Left ventricle myocardium superior (tissue), 1 donor: ENCODE measurements at regions not wholly inside any gene's neighbourhood (a gene's known extent, or its start where the extent isn't known, plus 50 kb on each side); places are given as distances from the start of the nearest gene placed in this dataset.

Experiments used
- ATAC-seq: fragments of 200-7000 bp; cut with Tn5 transposase; one replicate; pipeline ENCODE4 v1.9.1; 2020; ENCODE audit warnings: mild to moderate bottlenecking, moderate library complexity
- DNase-seq: peaks from one replicate; pipeline ENCODE4 v3.0.0-alpha.2; 2020
- intact Hi-C: fragments of 100-400 bp; cut with micrococcal nuclease; formaldehyde crosslinking; loops from one replicate; pipeline ENCODE4 v1.11.0; 2022
- donor health status: DM: no; HTN: yes; CAD: no; lungs with severe emphysema.

- no peak for DNase-seq
- no peak for ATAC-seq
- intact Hi-C loops: no loop called here
Measured at GRCh38 chr10:131440405-131441360, 129.2 kb upstream of the TCERG1L start.

- intact Hi-C loops: no loop called here
- no peak for ATAC-seq
- DNase-seq: no peak
Measured at GRCh38 chr10:131442271-131442670, 130.8 kb upstream of the TCERG1L start.

DNA sequence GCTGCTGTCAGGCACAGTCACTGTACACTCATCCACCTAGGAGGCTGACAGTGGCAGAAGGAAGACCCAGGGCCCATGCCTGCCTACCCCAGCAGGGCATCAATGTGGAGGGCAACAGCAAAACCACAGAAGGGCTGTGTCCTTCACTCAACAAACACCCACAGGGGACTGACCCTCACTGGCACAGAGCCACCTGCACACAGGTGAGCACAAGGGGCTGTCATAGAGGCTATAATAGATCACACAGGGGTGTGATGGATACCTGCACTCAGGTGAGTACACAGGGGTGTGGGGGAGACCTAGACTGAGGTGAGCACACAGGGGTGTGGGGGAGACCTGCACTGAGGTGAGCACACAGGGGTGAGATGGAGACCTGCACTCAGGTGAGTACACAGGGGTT, 132.8 kb upstream of the TCERG1L start:
- intact Hi-C loops: no loop called here
- no peak for DNase-seq
- ATAC-seq: no peak

DNA sequence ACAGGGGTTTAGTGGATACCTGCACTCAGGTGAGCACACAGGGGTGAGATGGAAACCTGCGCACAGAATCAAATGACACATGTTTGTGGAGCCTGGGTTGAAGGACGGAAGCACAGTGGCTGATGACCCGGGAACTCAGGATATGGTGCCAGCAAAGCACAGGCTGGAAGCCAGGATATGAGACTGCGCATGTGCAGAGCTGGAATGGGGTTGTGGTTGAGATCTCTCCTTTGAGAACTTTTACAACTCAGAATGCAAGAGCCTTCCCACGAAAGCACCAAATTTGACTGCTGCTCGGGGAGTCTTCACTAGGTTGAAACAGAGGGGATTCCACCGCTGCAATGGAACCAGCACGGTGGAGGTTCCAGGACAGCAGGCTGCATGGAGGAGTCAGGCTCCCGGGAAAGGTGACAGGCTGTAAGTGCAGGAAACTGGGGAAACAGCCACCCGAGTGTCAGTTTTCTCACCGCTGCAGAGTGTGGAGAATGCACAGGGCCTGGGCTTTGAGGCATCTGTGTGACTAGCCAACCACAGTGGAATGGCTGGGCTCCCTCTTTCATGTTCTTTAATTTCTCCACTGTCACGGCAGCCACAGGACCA, 133.4 kb upstream of the TCERG1L start:
- DNase-seq (no peak), ATAC-seq (no peak)
- intact Hi-C loops: no loop called here

DNA sequence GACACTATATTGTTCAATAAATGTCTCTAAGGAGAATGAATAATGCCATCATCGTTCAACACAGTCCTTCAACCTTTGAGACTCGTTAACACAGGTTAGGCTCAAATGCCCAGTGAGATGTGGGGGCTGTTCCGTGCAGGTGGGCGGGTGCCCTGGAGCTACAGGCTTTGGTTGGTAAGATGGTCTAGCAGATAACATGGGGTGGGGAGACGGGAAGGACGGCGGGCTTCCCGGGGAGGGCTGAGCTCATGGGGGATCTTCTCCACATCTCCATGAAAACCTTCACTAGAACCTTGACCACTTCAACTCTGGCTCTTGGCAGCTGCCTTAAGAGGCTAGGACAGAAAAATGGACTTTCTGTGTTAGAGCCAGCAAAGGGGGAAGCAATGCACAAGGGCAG, 134.1 kb upstream of the TCERG1L start:
- intact Hi-C loops: no loop called here
- DNase-seq (no peak), ATAC-seq (no peak)

- ATAC-seq (no peak), DNase-seq (no peak)
- intact Hi-C loops: no loop called here
Measured at GRCh38 chr10:131446171-131446570, 134.7 kb upstream of the TCERG1L start.

GRCh38 chr10:131448171-131448570, 136.7 kb upstream of the TCERG1L start:
- intact Hi-C loops: no loop called here
- ATAC-seq (no peak), DNase-seq (no peak)

- DNase-seq (no peak), ATAC-seq (no peak)
- intact Hi-C loops: no loop called here
Measured at GRCh38 chr10:131448883-131449282, 137.4 kb upstream of the TCERG1L start.

GRCh38 chr10:131450216-131450765, 138.8 kb upstream of the TCERG1L start:
- ATAC-seq (no peak), DNase-seq (no peak)
- intact Hi-C loops: no loop called here

DNA sequence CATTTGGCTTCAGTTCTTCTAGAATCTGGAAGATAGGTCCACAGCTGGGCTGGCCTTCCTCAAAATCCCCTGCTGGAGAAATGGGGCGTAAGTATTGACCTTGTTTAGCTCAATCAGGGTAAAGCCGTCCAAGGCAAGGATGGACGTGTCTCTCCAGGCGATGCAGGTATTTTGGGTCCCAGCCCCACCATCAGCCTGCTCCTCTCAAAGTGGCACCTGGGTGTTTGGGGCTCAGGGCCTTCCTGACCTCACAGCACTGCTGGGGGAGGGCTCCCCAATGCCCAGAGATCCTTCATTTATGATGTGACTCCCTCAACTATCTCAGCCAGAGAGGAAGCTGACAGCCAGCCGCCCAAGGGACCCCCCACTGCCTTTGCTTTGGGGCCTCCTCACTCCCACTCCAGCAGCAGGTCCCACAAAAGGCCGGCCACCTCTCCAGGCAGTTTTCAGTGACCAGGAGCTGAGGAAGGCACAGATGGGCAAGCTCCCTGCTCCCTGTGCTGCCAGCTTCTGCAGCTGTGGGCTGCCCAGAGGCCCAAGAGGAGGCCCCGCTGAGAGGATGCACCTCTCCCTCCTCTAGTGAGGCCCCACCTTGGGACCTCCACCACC, 140.0 kb upstream of the TCERG1L start:
- ATAC-seq: no peak
- DNase-seq: no peak
- intact Hi-C loops: no loop called here

DNA sequence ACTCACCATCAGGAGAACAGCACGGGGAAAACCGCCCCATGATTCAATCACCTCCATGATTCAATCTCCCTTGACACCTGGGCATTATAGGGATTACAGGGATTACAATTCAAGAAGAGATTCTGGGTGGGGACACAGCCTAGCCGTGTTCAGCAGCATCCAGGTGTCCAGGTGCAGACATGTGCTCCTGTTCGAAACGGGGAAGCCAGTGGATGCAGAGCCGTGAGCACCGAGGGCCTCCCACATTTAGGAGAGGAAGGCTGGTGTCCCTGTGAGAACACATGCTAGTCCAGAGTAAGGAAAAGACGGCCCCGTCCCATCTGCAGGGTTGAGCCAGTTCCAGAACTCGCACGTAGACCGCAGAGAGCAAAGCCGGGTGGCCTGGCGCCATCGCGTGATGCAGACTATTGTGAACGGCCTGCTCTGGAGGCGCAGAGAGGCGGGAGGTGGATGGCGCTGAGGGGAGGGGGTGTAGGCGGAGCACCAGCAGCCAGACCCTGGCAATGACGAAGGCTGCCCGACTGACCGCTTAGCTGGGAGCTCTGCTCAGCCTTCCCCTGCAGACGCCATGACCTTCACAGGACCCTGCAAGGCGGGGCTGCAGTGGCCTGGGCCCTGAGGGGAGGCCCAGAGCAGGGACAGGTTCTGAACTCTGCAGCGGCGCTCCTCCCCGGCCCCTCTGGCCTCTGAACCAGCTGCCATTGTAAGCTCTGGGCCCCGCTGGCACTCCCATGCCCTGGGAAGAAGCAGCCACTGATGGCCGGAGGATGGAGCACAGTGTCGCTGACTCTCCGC, 141.6 kb upstream of the TCERG1L start:
- ATAC-seq (peak; percentile 79), DNase-seq (peak; percentile 63)
- intact Hi-C loops: no loop called here

- DNase-seq (peak; percentile 71), ATAC-seq (peak; percentile 82)
- intact Hi-C loops: no loop called here
Measured at GRCh38 chr10:131453721-131454634, 142.5 kb upstream of the TCERG1L start.

- DNase-seq (no peak), ATAC-seq (no peak)
- intact Hi-C loops: no loop called here
Measured at GRCh38 chr10:131456411-131456810, 144.9 kb upstream of the TCERG1L start.

DNA sequence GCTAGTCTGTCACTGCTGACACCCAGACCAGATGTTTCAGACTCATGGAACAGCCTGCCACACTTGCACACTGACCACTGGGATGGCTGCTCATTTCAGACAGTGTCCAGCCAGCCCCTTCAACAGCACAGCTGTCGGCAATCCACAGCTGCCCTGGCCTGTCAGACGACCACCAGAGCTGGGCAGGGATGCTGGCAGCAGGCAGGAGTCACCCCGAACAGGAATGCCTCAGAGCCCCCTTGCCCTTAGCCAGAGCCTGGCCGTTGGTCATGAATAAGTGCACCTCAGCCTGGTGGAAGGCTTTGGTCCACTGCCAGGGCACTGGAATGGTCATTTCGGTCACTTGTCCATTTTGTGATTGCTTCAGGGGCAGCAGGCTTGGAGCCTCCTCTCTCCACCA, 149.6 kb upstream of the TCERG1L start:
- intact Hi-C loops: no loop called here
- DNase-seq (no peak), ATAC-seq (no peak)

GRCh38 chr10:131464789-131465188, 153.3 kb upstream of the TCERG1L start:
- DNase-seq (no peak), ATAC-seq (no peak)
- intact Hi-C loops: no loop called here

GRCh38 chr10:131469551-131469950, 158.0 kb upstream of the TCERG1L start:
- ATAC-seq: no peak
- intact Hi-C loops: no loop called here
- no peak for DNase-seq

DNA sequence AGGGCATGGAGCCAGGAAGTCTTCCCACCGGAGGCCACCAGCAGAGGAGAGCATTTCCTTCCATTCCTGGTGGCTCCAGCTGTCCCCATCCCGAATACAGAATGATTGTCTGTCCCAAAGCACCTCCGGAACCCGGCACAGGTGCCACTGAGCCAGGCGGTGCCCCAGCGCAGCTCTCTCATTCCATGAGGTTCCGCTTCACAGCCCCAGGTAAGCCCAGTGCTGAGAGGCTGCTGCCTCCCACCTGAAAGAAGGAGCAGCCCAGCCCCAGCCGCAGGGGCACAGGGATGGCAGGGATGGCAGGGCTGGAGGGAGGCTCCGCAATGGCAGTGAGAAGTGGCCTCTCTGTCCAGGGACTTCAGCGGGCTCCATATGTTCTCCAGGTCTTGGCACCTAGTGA, 162.1 kb upstream of the TCERG1L start:
- ATAC-seq (no peak), DNase-seq (no peak)
- intact Hi-C loops: no loop called here

DNA sequence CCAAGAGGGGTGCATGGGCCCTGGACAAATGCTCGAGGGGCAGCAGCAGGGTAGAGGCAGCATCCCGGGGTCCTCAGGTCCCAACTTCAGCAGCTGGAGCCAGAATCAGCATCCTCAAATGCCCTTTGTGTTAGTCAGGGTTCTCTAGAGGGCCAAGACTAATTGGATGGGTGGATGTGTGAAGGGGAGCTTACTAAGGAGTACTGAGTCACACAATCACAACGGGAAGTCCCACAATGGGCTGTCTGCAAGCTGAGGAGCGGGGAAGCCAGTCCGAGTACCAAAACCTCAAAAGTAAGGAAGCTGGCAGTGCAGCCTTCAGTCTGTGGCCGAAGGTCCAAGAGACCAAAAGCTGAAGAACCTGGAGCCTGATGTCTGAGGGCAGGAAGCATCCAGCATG, 162.9 kb upstream of the TCERG1L start:
- intact Hi-C loops: no loop called here
- no peak for DNase-seq
- no peak for ATAC-seq
